PFSK-1 (cell line): ENCODE measurements at regions not wholly inside any gene's neighbourhood (a gene's known extent, or its start where the extent isn't known, plus 50 kb on each side); places are given as distances from the start of the nearest gene placed in this dataset.

Experiments
- FOXP2 ChIP-seq: optimal IDR thresholded peaks from 2 replicates; pipeline ENCODE3; 2011; ENCODE audit warnings: borderline replicate concordance, control low read depth, inconsistent platforms; ENCODE audit not compliant: insufficient read depth; ENCODE audit errors: extremely low read length, extremely low read depth
- POLR2AphosphoS5 ChIP-seq: IDR thresholded peaks from 2 replicates; pipeline ENCODE4 v1.6.1; 2012; ENCODE audit warnings: low read depth, mild to moderate bottlenecking, control low read depth, low read length, moderate library complexity
- REST ChIP-seq, 2 experiments: IDR thresholded peaks; 2 replicates each; pipeline versions ENCODE4 v1.6.1 to v1.8.0; 2011 to 2012; ENCODE audit warnings: low read depth in 2 of 2, low read length in 2 of 2, control low read depth in 1 of 2, inconsistent platforms in 1 of 2, mild to moderate bottlenecking in 1 of 2, moderate library complexity in 1 of 2; ENCODE audit not compliant: insufficient read depth in 1 of 2
- SIN3A ChIP-seq: IDR thresholded peaks from 2 replicates; pipeline ENCODE4 v1.6.1; 2012; ENCODE audit warnings: mild to moderate bottlenecking, low read length, moderate library complexity, borderline replicate concordance; ENCODE audit not compliant: insufficient read depth
- TAF1 ChIP-seq: IDR thresholded peaks from 2 replicates; pipeline ENCODE4 v1.6.1; 2012; ENCODE audit warnings: low read length, control low read depth, borderline replicate concordance; ENCODE audit not compliant: insufficient read depth

- no peak for TF ChIP-seq FOXP2
- TF ChIP-seq REST (IDR thresholded peaks at IDR 0.05; ENCODE audit: insufficient read depth in 1 of 2, low read depth in 2 of 2, low read length in 2 of 2) = no peak
- no peak for TF ChIP-seq TAF1
- TF ChIP-seq SIN3A = no peak
- no peak for TF ChIP-seq POLR2AphosphoS5
These were observed 376.9 kb upstream of the CTSO start for GRCh38 chr4:156330436-156331031.

DNA sequence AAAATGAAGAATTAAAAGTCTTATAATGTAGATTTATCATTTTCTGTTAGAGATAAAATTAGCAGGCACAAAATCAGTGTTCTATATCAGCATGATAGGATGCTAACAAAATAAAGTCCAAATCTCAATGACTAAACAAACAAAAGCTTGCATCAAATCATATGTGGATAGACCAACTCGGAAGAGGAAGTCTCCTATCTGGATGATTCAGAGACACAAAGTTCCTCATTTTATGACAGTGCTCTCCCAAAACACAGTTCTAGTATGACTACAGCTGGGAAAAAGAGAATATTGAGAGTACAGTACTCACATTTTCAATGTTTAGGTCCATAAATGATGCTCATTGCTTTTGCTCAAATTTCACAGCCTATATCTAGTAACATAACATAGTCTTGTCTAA is 376.1 kb upstream of the CTSO start:
- TF ChIP-seq SIN3A (no peak), FOXP2 (no peak), POLR2AphosphoS5 (no peak), TAF1 (no peak), REST (IDR thresholded peaks at IDR 0.05; ENCODE audit: insufficient read depth in 1 of 2, low read depth in 2 of 2, low read length in 2 of 2) (no peak)

GRCh38 chr4:156328882-156329281 is 375.2 kb upstream of the CTSO start:
- TF ChIP-seq FOXP2 = no peak
- TF ChIP-seq POLR2AphosphoS5 = no peak

DNA sequence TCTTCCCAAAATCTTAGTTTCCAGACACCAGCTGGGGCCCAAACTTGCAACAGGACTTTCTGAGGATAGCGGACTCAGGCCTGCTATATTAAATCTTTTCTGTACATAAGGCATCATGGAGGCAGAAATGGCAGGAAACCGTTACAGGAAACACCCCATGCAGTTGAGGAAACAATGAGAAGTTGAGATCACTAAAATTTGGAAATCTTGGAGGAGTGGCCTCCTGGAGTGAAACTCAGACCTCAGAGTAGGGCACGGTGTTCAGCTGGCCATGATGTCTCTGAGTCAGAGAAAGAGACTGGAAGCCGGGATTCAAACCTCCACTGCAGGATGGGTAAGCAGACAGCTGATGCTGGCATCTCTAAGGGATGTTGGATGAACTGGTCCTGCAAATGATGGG is 372.6 kb upstream of the CTSO start:
- TF ChIP-seq TAF1 (no peak), POLR2AphosphoS5 (no peak), SIN3A (no peak), FOXP2 (no peak), REST (IDR thresholded peaks at IDR 0.05; ENCODE audit: insufficient read depth in 1 of 2, low read depth in 2 of 2, low read length in 2 of 2) (no peak)

DNA sequence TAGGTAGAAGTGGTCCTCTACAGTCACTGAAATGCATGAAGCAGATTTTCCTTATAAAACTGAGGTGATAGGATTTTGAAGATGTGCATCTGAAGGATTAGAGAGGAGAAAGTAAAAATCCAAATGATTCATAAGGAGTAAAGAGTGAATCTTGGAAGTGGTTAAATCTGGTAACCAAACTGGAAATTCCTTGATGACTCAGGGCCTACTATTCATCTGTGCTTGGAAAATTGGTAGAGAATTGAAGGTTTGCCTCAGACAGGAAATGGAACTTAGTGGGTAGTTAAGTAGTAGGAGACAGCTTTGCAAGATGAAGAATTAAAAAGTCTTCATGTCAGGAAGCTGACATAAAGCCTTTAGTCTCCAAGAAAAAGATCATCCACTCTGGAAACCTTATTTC is 368.9 kb upstream of the CTSO start:
- TF ChIP-seq POLR2AphosphoS5 (no peak), SIN3A (no peak), TAF1 (no peak), FOXP2 (no peak), REST (IDR thresholded peaks at IDR 0.05; ENCODE audit: insufficient read depth in 1 of 2, low read depth in 2 of 2, low read length in 2 of 2) (no peak)
